Epithelial cell of esophagus (primary cell): ENCODE measurements at regions not wholly inside any gene's neighbourhood (a gene's known extent, or its start where the extent isn't known, plus 50 kb on each side); places are given as distances from the start of the nearest gene placed in this dataset.

Experiments used
- DNase-seq: peaks from one replicate; pipeline ENCODE4 v3.0.0; 2010; ENCODE audit warnings: low read depth
- H3K4me3 ChIP-seq: 2 replicates; pipeline ENCODE4 v1.5.1; 2011; ENCODE audit warnings: mild to moderate bottlenecking, low read length, control low read depth
- TF ChIP-seq, protein P1 (sequence below): IDR thresholded peaks from 2 replicates; pipeline ENCODE4 v1.5.1; 2011; ENCODE audit warnings: low read depth, mild to moderate bottlenecking, low read length, control low read depth, inconsistent platforms; ENCODE audit not compliant: insufficient read depth; ENCODE audit errors: missing control alignments

DNA sequence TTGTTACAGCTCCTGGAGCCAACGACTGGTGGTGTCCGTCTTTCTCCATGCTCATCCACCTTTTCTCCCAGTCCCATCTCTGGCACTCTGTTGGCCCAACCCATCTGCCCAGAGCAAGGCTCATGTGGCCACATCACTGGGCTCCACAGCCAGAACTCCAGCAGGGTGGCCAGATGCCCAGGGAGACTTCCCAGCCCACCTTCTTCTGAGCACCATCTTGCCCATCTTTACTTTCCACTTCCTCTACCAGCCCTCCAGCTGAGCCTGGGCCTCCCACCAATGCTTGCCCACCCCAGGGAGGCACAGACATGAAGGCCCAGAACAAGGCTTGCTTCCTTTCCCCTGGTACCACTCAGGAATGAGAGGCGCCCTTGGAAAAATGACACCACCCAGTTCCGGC, 116.8 kb downstream of the BUD13 start:
- no peak overlapping the region for H3K4me3 ChIP-seq
- no peak for DNase-seq
- TF ChIP-seq, protein P1, sequence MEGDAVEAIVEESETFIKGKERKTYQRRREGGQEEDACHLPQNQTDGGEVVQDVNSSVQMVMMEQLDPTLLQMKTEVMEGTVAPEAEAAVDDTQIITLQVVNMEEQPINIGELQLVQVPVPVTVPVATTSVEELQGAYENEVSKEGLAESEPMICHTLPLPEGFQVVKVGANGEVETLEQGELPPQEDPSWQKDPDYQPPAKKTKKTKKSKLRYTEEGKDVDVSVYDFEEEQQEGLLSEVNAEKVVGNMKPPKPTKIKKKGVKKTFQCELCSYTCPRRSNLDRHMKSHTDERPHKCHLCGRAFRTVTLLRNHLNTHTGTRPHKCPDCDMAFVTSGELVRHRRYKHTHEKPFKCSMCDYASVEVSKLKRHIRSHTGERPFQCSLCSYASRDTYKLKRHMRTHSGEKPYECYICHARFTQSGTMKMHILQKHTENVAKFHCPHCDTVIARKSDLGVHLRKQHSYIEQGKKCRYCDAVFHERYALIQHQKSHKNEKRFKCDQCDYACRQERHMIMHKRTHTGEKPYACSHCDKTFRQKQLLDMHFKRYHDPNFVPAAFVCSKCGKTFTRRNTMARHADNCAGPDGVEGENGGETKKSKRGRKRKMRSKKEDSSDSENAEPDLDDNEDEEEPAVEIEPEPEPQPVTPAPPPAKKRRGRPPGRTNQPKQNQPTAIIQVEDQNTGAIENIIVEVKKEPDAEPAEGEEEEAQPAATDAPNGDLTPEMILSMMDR, result no peak

DNA sequence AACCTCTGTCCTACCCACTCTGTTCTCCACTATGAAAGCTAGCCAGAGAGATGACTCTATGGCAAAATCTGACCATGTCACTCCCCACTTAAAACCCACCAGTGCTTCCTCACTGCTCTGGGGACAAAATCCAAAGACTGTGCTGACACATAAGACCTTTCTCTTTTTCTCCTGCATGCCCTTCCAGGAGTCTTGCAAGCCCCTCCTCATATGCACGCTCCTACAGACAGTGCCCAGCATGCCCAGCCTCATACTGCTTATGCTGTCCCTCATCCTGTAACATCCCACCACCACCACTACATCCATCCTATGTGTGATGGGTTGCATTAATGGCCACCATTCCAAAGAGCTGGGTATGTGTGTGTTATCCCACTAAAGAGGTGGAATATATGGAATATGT, 118.3 kb downstream of the BUD13 start:
- H3K4me3 ChIP-seq, result no peak overlapping the region
- DNase-seq, result no peak
- TF ChIP-seq, protein P1, result no peak

DNA sequence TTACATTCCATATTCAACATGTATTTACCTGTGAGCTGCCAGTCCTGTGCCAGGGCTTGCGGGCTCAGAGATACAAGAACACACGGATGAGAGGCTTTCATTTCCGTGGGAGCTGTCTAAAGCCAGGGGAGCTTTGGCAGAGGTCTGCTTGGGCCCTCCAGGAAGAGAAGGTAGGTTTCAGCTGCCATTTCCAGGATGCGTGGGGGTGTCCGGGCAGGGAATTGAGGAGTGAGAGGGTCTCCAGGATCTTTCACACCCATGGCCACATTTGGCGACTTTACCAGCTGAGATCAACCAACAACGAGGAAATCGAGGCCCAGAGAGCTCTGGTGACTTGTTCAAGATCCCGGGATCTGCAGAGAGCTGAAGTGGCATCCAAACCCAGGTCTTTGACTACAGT, 119.6 kb downstream of the BUD13 start:
- no peak overlapping the region for H3K4me3 ChIP-seq
- no peak for DNase-seq
- TF ChIP-seq, protein P1, result no peak

DNA sequence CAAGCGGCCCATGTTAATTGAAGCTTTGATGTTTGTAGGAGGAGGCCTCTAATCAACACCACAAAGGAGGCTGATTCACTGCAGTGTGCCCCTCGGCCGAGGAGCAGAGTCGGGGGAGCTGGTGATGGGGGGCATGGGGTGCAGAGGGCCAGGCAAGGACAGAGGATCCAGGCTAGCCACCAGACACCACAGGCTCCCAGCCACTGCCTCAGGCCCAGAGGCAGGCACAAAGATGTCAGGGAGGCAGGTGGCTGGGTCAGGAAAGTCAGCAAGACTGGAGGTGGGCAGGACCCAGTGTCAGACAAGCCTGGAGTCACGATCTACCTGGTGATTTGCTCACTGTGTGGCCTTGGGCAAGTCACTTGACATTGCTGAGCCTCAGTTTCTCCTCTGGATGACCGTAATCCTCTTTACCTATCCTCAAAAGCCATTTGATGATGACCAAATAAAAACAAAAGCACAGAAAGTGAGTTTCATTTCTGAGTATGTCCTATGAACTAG, 121.0 kb downstream of the BUD13 start:
- H3K4me3 ChIP-seq, result no peak overlapping the region
- TF ChIP-seq, protein P1, result no peak
- DNase-seq, result no peak

DNA sequence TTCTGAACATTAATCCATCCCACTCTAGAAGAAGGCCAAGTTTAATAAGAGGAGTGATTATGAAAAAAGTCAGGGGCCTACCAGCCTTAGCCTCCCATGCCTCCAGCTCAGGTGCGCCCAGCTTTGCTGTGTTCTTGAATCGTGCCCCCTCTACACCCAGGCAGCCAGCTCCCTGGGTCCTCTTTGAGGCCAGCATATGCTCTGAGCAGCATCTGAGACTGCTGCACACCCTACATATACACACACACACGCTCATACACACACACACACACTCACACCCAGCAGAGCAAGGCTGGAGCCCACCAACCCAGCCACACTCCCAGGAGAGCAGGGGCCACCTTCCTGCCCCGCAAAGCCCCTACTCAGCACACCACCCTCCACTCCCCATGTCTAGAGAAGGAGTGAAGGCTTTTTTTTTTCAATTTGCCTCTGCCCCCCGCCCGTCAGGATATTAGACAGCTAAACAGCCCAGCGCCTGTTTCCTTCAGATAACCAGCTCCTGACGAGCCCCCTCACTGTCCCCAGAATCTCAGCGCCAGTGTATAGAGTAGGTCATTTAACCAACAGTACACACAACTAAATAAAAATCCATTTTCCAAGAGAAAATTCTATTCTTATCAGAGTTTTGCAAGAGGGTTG, 121.6 kb downstream of the BUD13 start:
- H3K4me3 ChIP-seq, result no peak overlapping the region
- no peak for DNase-seq
- TF ChIP-seq, protein P1, result no peak

DNA sequence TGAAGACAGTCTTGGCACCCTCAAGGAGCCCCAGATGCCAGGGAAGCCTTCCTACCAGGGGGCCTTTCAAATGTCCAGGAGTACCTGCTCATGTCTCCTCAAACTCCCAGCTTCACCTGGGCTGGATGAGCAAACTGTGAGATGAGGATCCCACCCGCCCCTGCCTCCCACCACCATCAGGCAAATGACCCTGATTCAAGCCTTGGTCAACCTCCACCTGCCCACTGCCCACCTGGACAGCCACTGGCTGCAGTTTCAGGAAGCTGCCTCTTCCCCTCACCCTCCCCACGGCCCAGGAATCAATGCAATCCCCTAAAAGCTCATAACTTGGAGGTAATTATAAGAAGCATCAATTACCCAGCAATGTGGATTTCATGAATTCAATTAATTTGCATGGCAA, 122.7 kb downstream of the BUD13 start:
- H3K4me3 ChIP-seq, result no peak overlapping the region
- DNase-seq, result no peak
- TF ChIP-seq, protein P1, result no peak

DNA sequence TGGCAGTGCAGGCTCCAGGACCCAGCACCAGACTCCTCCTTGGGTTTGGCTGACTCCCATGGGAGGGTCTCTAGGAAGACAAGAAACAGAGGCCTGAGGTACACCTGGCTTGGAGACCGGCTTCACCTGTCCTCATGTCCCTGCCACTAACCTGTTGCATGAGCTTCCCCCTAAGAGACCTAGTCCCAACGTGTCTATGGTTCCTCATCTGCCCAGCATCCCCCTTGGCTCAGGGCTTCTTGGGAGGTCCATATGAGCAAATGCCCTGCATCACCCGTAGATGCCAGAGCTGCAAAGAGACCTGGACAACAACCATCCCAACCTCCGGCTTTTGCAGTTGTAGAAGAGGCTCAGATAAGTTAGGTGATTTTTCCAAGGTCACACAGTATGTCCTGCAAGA, 123.5 kb downstream of the BUD13 start:
- TF ChIP-seq, protein P1, result no peak
- no peak overlapping the region for H3K4me3 ChIP-seq
- no peak for DNase-seq
